ENCODE measurements at regions not wholly inside any gene's neighbourhood (a gene's known extent, or its start where the extent isn't known, plus 50 kb on each side); places are given as distances from the start of the nearest gene placed in this dataset.

- Histone ChIP-seq H3K36me3 (ENCODE audit: insufficient read depth, low read length) (no peaks in the 10 kb centered on the region), H3K4me3 (ENCODE audit: low read depth, low read length) (no peak overlapping the region), H3K79me2 (ENCODE audit: control insufficient read depth, insufficient read depth, low read length, unreplicated experiment) (no peaks in the 10 kb centered on the region), H2AFZ (ENCODE audit: low read length, unreplicated experiment) (no peak overlapping the region), H3K4me1 (ENCODE audit: control insufficient read depth, insufficient read depth, low read length, unreplicated experiment) (no peaks in the 10 kb centered on the region), H3K27me3 (ENCODE audit: insufficient read depth, low read length) (peaks cover 7% of the 10 kb centered on the region; the same call in 1 of the 2 replicates), H3K27ac (ENCODE audit: low read depth, low read length) (no peak overlapping the region)
Observed at GRCh38 chr1:29488086-29488793, 251.9 kb downstream of the PTPRU start.

- Histone ChIP-seq H3K4me1 (ENCODE audit: control insufficient read depth, insufficient read depth, low read length, unreplicated experiment) (no peaks in the 10 kb centered on the region), H3K36me3 (ENCODE audit: insufficient read depth, low read length) (no peaks in the 10 kb centered on the region), H3K27me3 (ENCODE audit: insufficient read depth, low read length) (peaks cover 7% of the 10 kb centered on the region; the same call in 1 of the 2 replicates), H3K79me2 (ENCODE audit: control insufficient read depth, insufficient read depth, low read length, unreplicated experiment) (no peaks in the 10 kb centered on the region), H2AFZ (ENCODE audit: low read length, unreplicated experiment) (no peak overlapping the region), H3K4me3 (ENCODE audit: low read depth, low read length) (no peak overlapping the region), H3K27ac (ENCODE audit: low read depth, low read length) (no peak overlapping the region)
Observed at GRCh38 chr1:29487291-29487690, 251.0 kb downstream of the PTPRU start.

GRCh38 chr1:29485096-29485925, 249.0 kb downstream of the PTPRU start:
- H3K4me1 ChIP-seq (ENCODE audit: control insufficient read depth, insufficient read depth, low read length, unreplicated experiment) = no peaks in the 10 kb centered on the region
- H3K4me3 ChIP-seq (ENCODE audit: low read depth, low read length) = no peak overlapping the region
- H2AFZ ChIP-seq (ENCODE audit: low read length, unreplicated experiment) = no peak overlapping the region
- no peaks in the 10 kb centered on the region for H3K79me2 ChIP-seq (ENCODE audit: control insufficient read depth, insufficient read depth, low read length, unreplicated experiment)
- H3K27ac ChIP-seq (ENCODE audit: low read depth, low read length) = no peak overlapping the region
- H3K27me3 ChIP-seq (ENCODE audit: insufficient read depth, low read length) = 0 out of 2 replicates have a peak, but pooled peaks cover 7% of the 10 kb centered on the region
- no peaks in the 10 kb centered on the region for H3K36me3 ChIP-seq (ENCODE audit: insufficient read depth, low read length)

GRCh38 chr1:29482991-29483390, 246.7 kb downstream of the PTPRU start:
- H3K27me3 ChIP-seq (ENCODE audit: insufficient read depth, low read length) = peaks cover 17% of the 10 kb centered on the region

GRCh38 chr1:29482064-29482463, 245.7 kb downstream of the PTPRU start:
- no peak overlapping the region for H2AFZ ChIP-seq (ENCODE audit: low read length, unreplicated experiment)
- H3K36me3 ChIP-seq (ENCODE audit: insufficient read depth, low read length) = no peaks in the 10 kb centered on the region
- peaks cover 26% of the 10 kb centered on the region for H3K27me3 ChIP-seq (ENCODE audit: insufficient read depth, low read length)
- no peaks in the 10 kb centered on the region for H3K4me1 ChIP-seq (ENCODE audit: control insufficient read depth, insufficient read depth, low read length, unreplicated experiment)
- no peak overlapping the region for H3K27ac ChIP-seq (ENCODE audit: low read depth, low read length)
- H3K4me3 ChIP-seq (ENCODE audit: low read depth, low read length) = no peak overlapping the region
- H3K79me2 ChIP-seq (ENCODE audit: control insufficient read depth, insufficient read depth, low read length, unreplicated experiment) = no peaks in the 10 kb centered on the region

More at GRCh38 chr1:29482991-29483390, 246.7 kb downstream of the PTPRU start:
- Histone ChIP-seq H2AFZ (ENCODE audit: low read length, unreplicated experiment) (no peak overlapping the region), H3K27ac (ENCODE audit: low read depth, low read length) (no peak overlapping the region), H3K4me3 (ENCODE audit: low read depth, low read length) (no peak overlapping the region), H3K36me3 (ENCODE audit: insufficient read depth, low read length) (no peaks in the 10 kb centered on the region), H3K4me1 (ENCODE audit: control insufficient read depth, insufficient read depth, low read length, unreplicated experiment) (no peaks in the 10 kb centered on the region), H3K79me2 (ENCODE audit: control insufficient read depth, insufficient read depth, low read length, unreplicated experiment) (no peaks in the 10 kb centered on the region)

GRCh38 chr1:29481031-29481430, 244.7 kb downstream of the PTPRU start:
- H3K27me3 ChIP-seq (ENCODE audit: insufficient read depth, low read length) = peaks cover 36% of the 10 kb centered on the region
- no peak overlapping the region for H3K4me3 ChIP-seq (ENCODE audit: low read depth, low read length)

GRCh38 chr1:29478879-29479278, 242.6 kb downstream of the PTPRU start:
- no peaks in the 10 kb centered on the region for H3K79me2 ChIP-seq (ENCODE audit: control insufficient read depth, insufficient read depth, low read length, unreplicated experiment)
- H2AFZ ChIP-seq (ENCODE audit: low read length, unreplicated experiment) = no peak overlapping the region
- no peaks in the 10 kb centered on the region for H3K4me1 ChIP-seq (ENCODE audit: control insufficient read depth, insufficient read depth, low read length, unreplicated experiment)
- H3K27ac ChIP-seq (ENCODE audit: low read depth, low read length) = no peak overlapping the region
- no peak overlapping the region for H3K4me3 ChIP-seq (ENCODE audit: low read depth, low read length)
- peaks cover 57% of the 10 kb centered on the region for H3K27me3 ChIP-seq (ENCODE audit: insufficient read depth, low read length)
- no peaks in the 10 kb centered on the region for H3K36me3 ChIP-seq (ENCODE audit: insufficient read depth, low read length)

More at GRCh38 chr1:29481031-29481430, 244.7 kb downstream of the PTPRU start:
- Histone ChIP-seq H2AFZ (ENCODE audit: low read length, unreplicated experiment) (no peak overlapping the region), H3K36me3 (ENCODE audit: insufficient read depth, low read length) (no peaks in the 10 kb centered on the region), H3K27ac (ENCODE audit: low read depth, low read length) (no peak overlapping the region), H3K79me2 (ENCODE audit: control insufficient read depth, insufficient read depth, low read length, unreplicated experiment) (no peaks in the 10 kb centered on the region), H3K4me1 (ENCODE audit: control insufficient read depth, insufficient read depth, low read length, unreplicated experiment) (no peaks in the 10 kb centered on the region)

GRCh38 chr1:29478151-29478791, 241.9 kb downstream of the PTPRU start:
- H3K27me3 ChIP-seq (ENCODE audit: insufficient read depth, low read length) = peaks cover 63% of the 10 kb centered on the region
- H3K4me3 ChIP-seq (ENCODE audit: low read depth, low read length) = no peak overlapping the region
- H3K27ac ChIP-seq (ENCODE audit: low read depth, low read length) = no peak overlapping the region
- H3K36me3 ChIP-seq (ENCODE audit: insufficient read depth, low read length) = no peaks in the 10 kb centered on the region
- H3K79me2 ChIP-seq (ENCODE audit: control insufficient read depth, insufficient read depth, low read length, unreplicated experiment) = no peaks in the 10 kb centered on the region
- H3K4me1 ChIP-seq (ENCODE audit: control insufficient read depth, insufficient read depth, low read length, unreplicated experiment) = no peaks in the 10 kb centered on the region
- H2AFZ ChIP-seq (ENCODE audit: low read length, unreplicated experiment) = no peak overlapping the region

- Histone ChIP-seq H3K4me3 (ENCODE audit: low read depth, low read length) (no peak overlapping the region), H3K27me3 (ENCODE audit: insufficient read depth, low read length) (peaks cover 76% of the 10 kb centered on the region), H3K36me3 (ENCODE audit: insufficient read depth, low read length) (no peaks in the 10 kb centered on the region), H3K27ac (ENCODE audit: low read depth, low read length) (no peak overlapping the region), H2AFZ (ENCODE audit: low read length, unreplicated experiment) (no peak overlapping the region), H3K4me1 (ENCODE audit: control insufficient read depth, insufficient read depth, low read length, unreplicated experiment) (no peaks in the 10 kb centered on the region), H3K79me2 (ENCODE audit: control insufficient read depth, insufficient read depth, low read length, unreplicated experiment) (no peaks in the 10 kb centered on the region)
Observed at GRCh38 chr1:29475326-29475725, 239.0 kb downstream of the PTPRU start.

GRCh38 chr1:29474274-29475244, 238.2 kb downstream of the PTPRU start:
- Histone ChIP-seq H3K36me3 (ENCODE audit: insufficient read depth, low read length) (no peaks in the 10 kb centered on the region), H3K79me2 (ENCODE audit: control insufficient read depth, insufficient read depth, low read length, unreplicated experiment) (no peaks in the 10 kb centered on the region), H3K27me3 (ENCODE audit: insufficient read depth, low read length) (peaks cover 70% of the 10 kb centered on the region), H3K27ac (ENCODE audit: low read depth, low read length) (no peak overlapping the region), H3K4me3 (ENCODE audit: low read depth, low read length) (no peak overlapping the region), H3K4me1 (ENCODE audit: control insufficient read depth, insufficient read depth, low read length, unreplicated experiment) (no peaks in the 10 kb centered on the region), H2AFZ (ENCODE audit: low read length, unreplicated experiment) (no peak overlapping the region)

Data from ACC112 (cell line).